OCI-LY1 (cell line): ENCODE measurements at regions not wholly inside any gene's neighbourhood (a gene's known extent, or its start where the extent isn't known, plus 50 kb on each side); places are given as distances from the start of the nearest gene placed in this dataset.
A peak's percentile ranks its signal among the peaks of the same experiment; 100 is the strongest.

Source experiments
- H2AFZ ChIP-seq: fragments of 200-600 bp; sonication (generic), shearing (Covaris generic); 2 replicates; pipeline ENCODE4 v1.6.0; 2014; ENCODE audit warnings: antibody characterized with exemption, mild to moderate bottlenecking, low read length
- H3F3A ChIP-seq: fragments of 200-600 bp; sonication (generic), shearing (Covaris generic); 2 replicates; pipeline ENCODE4 v1.6.0; 2014; ENCODE audit warnings: mild to moderate bottlenecking, antibody characterized with exemption, low read length, moderate library complexity; ENCODE audit not compliant: insufficient read depth
- H3K27ac ChIP-seq: fragments of 200-600 bp; sonication (generic); 2 replicates; pipeline ENCODE4 v1.5.1; 2014; ENCODE audit warnings: low read length, mixed run types, mild to moderate bottlenecking, low read depth; ENCODE audit not compliant: poor library complexity, severe bottlenecking
- H3K27me3 ChIP-seq: fragments of 200-600 bp; sonication (generic); 2 replicates; pipeline ENCODE4 v1.6.0; 2014; ENCODE audit warnings: antibody characterized with exemption, mild to moderate bottlenecking, low read length, moderate library complexity; ENCODE audit not compliant: insufficient read depth
- H3K36me3 ChIP-seq: fragments of 200-600 bp; sonication (generic); 2 replicates; pipeline ENCODE4 v1.6.1; 2014; ENCODE audit warnings: mild to moderate bottlenecking, antibody characterized with exemption, low read length, moderate library complexity, mixed read lengths; ENCODE audit not compliant: insufficient read depth
- H3K4me1 ChIP-seq: fragments of 200-600 bp; sonication (generic); 2 replicates; pipeline ENCODE4 v1.5.1; 2014; ENCODE audit warnings: mild to moderate bottlenecking, low read length, moderate library complexity; ENCODE audit not compliant: insufficient read depth, severe bottlenecking
- H3K4me2 ChIP-seq: fragments of 200-600 bp; sonication (generic), shearing (Covaris generic); 2 replicates; pipeline ENCODE4 v1.6.1; 2014; ENCODE audit warnings: low read length
- H3K4me3 ChIP-seq: fragments of 200-600 bp; sonication (generic); 2 replicates; pipeline ENCODE4 v1.5.1; 2014; ENCODE audit warnings: low read length, low read depth, mild to moderate bottlenecking, mixed read lengths; ENCODE audit not compliant: poor library complexity, severe bottlenecking
- H3K79me2 ChIP-seq: fragments of 200-600 bp; shearing (Covaris generic); 2 replicates; pipeline ENCODE4 v1.6.1; 2016; ENCODE audit warnings: mixed run types, low read length, mixed read lengths; ENCODE audit not compliant: insufficient read depth
- H3K9ac ChIP-seq: fragments of 200-600 bp; sonication (generic), shearing (Covaris generic); 2 replicates; pipeline ENCODE4 v1.6.1; 2014; ENCODE audit warnings: mild to moderate bottlenecking, low read length, mixed read lengths
- H3K9me2 ChIP-seq: fragments of 200-600 bp; sonication (generic), shearing (Covaris generic); 2 replicates; pipeline ENCODE4 v1.6.1; 2014; ENCODE audit warnings: low read depth, mild to moderate bottlenecking, low read length, mixed read lengths
- H3K9me3 ChIP-seq: fragments of 200-600 bp; shearing (Covaris generic); 2 replicates; pipeline ENCODE4 v1.6.1; 2014; ENCODE audit warnings: low read length, mixed read lengths
- H4K20me1 ChIP-seq: fragments of 200-600 bp; sonication (generic), shearing (Covaris generic); 2 replicates; pipeline ENCODE4 v1.6.0; 2016; ENCODE audit warnings: mild to moderate bottlenecking, low read length; ENCODE audit not compliant: insufficient read depth
- CTCF ChIP-seq: fragments of 200-600 bp; sonication (generic), shearing (Covaris generic); IDR thresholded peaks from 2 replicates; pipeline ENCODE4 v1.5.1; 2017; ENCODE audit warnings: mild to moderate bottlenecking, antibody characterized with exemption, low read length, moderate library complexity, mixed read lengths
- EZH2 ChIP-seq: fragments of 200-600 bp; sonication (generic), shearing (Covaris generic); IDR thresholded peaks from 2 replicates; pipeline ENCODE4 v1.8.0; 2017; ENCODE audit warnings: borderline replicate concordance, mixed run types, mild to moderate bottlenecking, antibody characterized with exemption, low read length, moderate library complexity, mixed read lengths

- Histone ChIP-seq H3K27me3 (no peaks in the 10 kb centered on the region), H3K27ac (no peak overlapping the region), H3K79me2 (no peaks in the 10 kb centered on the region), H4K20me1 (no peaks in the 10 kb centered on the region), H3K9me2 (no peaks in the 10 kb centered on the region), H3K9ac (no peak overlapping the region), H3K36me3 (no peaks in the 10 kb centered on the region; the same call in 1 of the 2 replicates), H3K4me3 (no peak overlapping the region), H2AFZ (peak overlapping the region; percentile 61; the same call in 1 of the 2 replicates), H3K9me3 (no peaks in the 10 kb centered on the region), H3F3A (no peaks in the 10 kb centered on the region), H3K4me2 (no peak overlapping the region), H3K4me1 (peaks cover 22% of the 10 kb centered on the region)
- TF ChIP-seq EZH2, result no peak
- TF ChIP-seq CTCF, result no peak
Observed at GRCh38 chr7:13748998-13749397, 240.5 kb downstream of the ETV1 start.

GRCh38 chr7:13749636-13750035 is 239.8 kb downstream of the ETV1 start:
- no peaks in the 10 kb centered on the region for H3K27me3 ChIP-seq
- H3K4me2 ChIP-seq, result no peak overlapping the region
- no peaks in the 10 kb centered on the region for H4K20me1 ChIP-seq
- H3F3A ChIP-seq, result no peaks in the 10 kb centered on the region
- H2AFZ ChIP-seq, result peak overlapping the region; percentile 84; the same call in 1 of the 2 replicates
- H3K9me2 ChIP-seq, result no peaks in the 10 kb centered on the region
- no peaks in the 10 kb centered on the region for H3K79me2 ChIP-seq
- no peaks in the 10 kb centered on the region; the same call in 1 of the 2 replicates for H3K36me3 ChIP-seq
- no peak overlapping the region for H3K4me3 ChIP-seq
- no peak for TF ChIP-seq CTCF
- TF ChIP-seq EZH2, result no peak
- no peaks in the 10 kb centered on the region for H3K9me3 ChIP-seq
- H3K9ac ChIP-seq, result no peak overlapping the region
- H3K4me1 ChIP-seq, result peaks cover 22% of the 10 kb centered on the region
- H3K27ac ChIP-seq, result no peak overlapping the region

- no peaks in the 10 kb centered on the region; the same call in 1 of the 2 replicates for H3K36me3 ChIP-seq
- no peaks in the 10 kb centered on the region for H4K20me1 ChIP-seq
- no peak overlapping the region for H3K27ac ChIP-seq
- no peaks in the 10 kb centered on the region for H3K27me3 ChIP-seq
- H3K9ac ChIP-seq, result no peak overlapping the region
- H2AFZ ChIP-seq, result no peak overlapping the region
- TF ChIP-seq EZH2, result no peak
- no peak for TF ChIP-seq CTCF
- no peak overlapping the region for H3K4me3 ChIP-seq
- no peaks in the 10 kb centered on the region for H3F3A ChIP-seq
- no peaks in the 10 kb centered on the region for H3K79me2 ChIP-seq
- no peak overlapping the region for H3K4me2 ChIP-seq
- peaks cover 14% of the 10 kb centered on the region for H3K4me1 ChIP-seq
- H3K9me2 ChIP-seq, result no peaks in the 10 kb centered on the region
- H3K9me3 ChIP-seq, result no peaks in the 10 kb centered on the region
Observed at GRCh38 chr7:13751766-13752165, 237.7 kb downstream of the ETV1 start.
